CD14-positive monocyte (primary cell): ENCODE measurements at regions not wholly inside any gene's neighbourhood (a gene's known extent, or its start where the extent isn't known, plus 50 kb on each side); places are given as distances from the start of the nearest gene placed in this dataset.

Source experiments
- DNase-seq, 3 donors: peaks; one replicate each; pipeline ENCODE4 v3.0.0-alpha.2; 2011 to 2022
- H2AFZ ChIP-seq: 2 replicates; pipeline ENCODE4 v1.6.0; 2012; ENCODE audit warnings: mild to moderate bottlenecking, low read depth, low read length, inconsistent platforms; ENCODE audit not compliant: insufficient read depth, poor library complexity, severe bottlenecking
- H3K27ac ChIP-seq, 2 donors: 1 replicate in 1 of 2; 2 replicates in 1 of 2; pipeline ENCODE4 v1.5.1; 2012 to 2013; ENCODE audit warnings: low read length in 2 of 2, control low read depth in 1 of 2, inconsistent platforms in 1 of 2, low read depth in 1 of 2, mild to moderate bottlenecking in 1 of 2
- H3K27me3 ChIP-seq, 2 donors: one replicate each; pipeline versions ENCODE4 v1.6.0 to v1.6.1; 2011 to 2013; ENCODE audit warnings: low read length in 2 of 2; ENCODE audit not compliant: control insufficient read depth in 2 of 2, insufficient read depth in 2 of 2
- H3K36me3 ChIP-seq, 2 donors: replicated peaks in 1 of 2; 1 replicate in 1 of 2; 2 replicates in 1 of 2; pipeline versions ENCODE4 v1.5.1 to v1.6.1; 2012 to 2013; ENCODE audit warnings: low read length in 2 of 2, control low read depth in 1 of 2, inconsistent platforms in 1 of 2, mild to moderate bottlenecking in 1 of 2; ENCODE audit not compliant: insufficient read depth in 2 of 2, control insufficient read depth in 1 of 2
- H3K4me1 ChIP-seq, 2 donors: 1 replicate in 1 of 2; 2 replicates in 1 of 2; pipeline versions ENCODE4 v1.5.1 to v1.6.1; 2012 to 2013; ENCODE audit warnings: low read length in 2 of 2, control low read depth in 1 of 2, inconsistent platforms in 1 of 2, mild to moderate bottlenecking in 1 of 2, moderate library complexity in 1 of 2; ENCODE audit not compliant: insufficient read depth in 2 of 2, control insufficient read depth in 1 of 2
- H3K4me2 ChIP-seq: replicated peaks from 2 replicates; pipeline ENCODE3; 2012; ENCODE audit warnings: low read length, moderate library complexity, mild to moderate bottlenecking; ENCODE audit not compliant: poor library complexity, severe bottlenecking; ENCODE audit errors: extremely low read depth
- H3K4me3 ChIP-seq, 3 experiments: fragments of 200-600 bp in 1 of 3; sonication (generic) in 1 of 3; replicated peaks in 1 of 3; 1 replicate in 2 of 3; 2 replicates in 1 of 3; pipeline ENCODE4 v1.5.1; 2011 to 2013; ENCODE audit warnings: low read length in 3 of 3, mild to moderate bottlenecking in 3 of 3, control low read depth in 2 of 3, low read depth in 2 of 3, inconsistent platforms in 1 of 3, moderate library complexity in 1 of 3
- H3K79me2 ChIP-seq: 2 replicates; pipeline ENCODE4 v1.6.0; 2012; ENCODE audit warnings: mild to moderate bottlenecking, control low read depth, inconsistent platforms, low read length, moderate library complexity; ENCODE audit not compliant: insufficient read depth
- H3K9ac ChIP-seq: 2 replicates; pipeline ENCODE4 v1.6.0; 2017; ENCODE audit warnings: low read length, mild to moderate bottlenecking; ENCODE audit not compliant: insufficient read depth, poor library complexity, severe bottlenecking
- H3K9me3 ChIP-seq, 2 donors: replicated peaks in 1 of 2; 1 replicate in 1 of 2; 2 replicates in 1 of 2; pipeline versions ENCODE4 v1.5.1 to v1.6.1; 2012 to 2013; ENCODE audit warnings: low read length in 2 of 2, control low read depth in 1 of 2; ENCODE audit not compliant: control insufficient read depth in 1 of 2, insufficient read depth in 1 of 2
- H4K20me1 ChIP-seq: 2 replicates; pipeline ENCODE4 v1.6.0; 2012; ENCODE audit warnings: mild to moderate bottlenecking, low read length, control low read depth, moderate library complexity; ENCODE audit not compliant: insufficient read depth
- H3K27ac Mint-ChIP-seq, 7 donors: one replicate each; pipeline ENCODE4 v1.8.0; 2020; ENCODE audit warnings: mild to moderate bottlenecking in 7 of 7, mixed read lengths in 7 of 7, moderate library complexity in 6 of 7, inconsistent platforms in 2 of 7
- H3K27me3 Mint-ChIP-seq, 3 donors: one replicate each; pipeline ENCODE4 v1.8.0; 2021 to 2022; ENCODE audit warnings: low read depth in 3 of 3, mild to moderate bottlenecking in 3 of 3, mixed read lengths in 3 of 3, moderate library complexity in 3 of 3, inconsistent platforms in 1 of 3
- H3K36me3 Mint-ChIP-seq, 2 donors: one replicate each; pipeline ENCODE4 v1.8.0; 2020; ENCODE audit warnings: mixed read lengths in 2 of 2, inconsistent platforms in 1 of 2, mild to moderate bottlenecking in 1 of 2
- H3K4me1 Mint-ChIP-seq: one replicate; pipeline ENCODE4 v1.8.0; 2020; ENCODE audit warnings: mild to moderate bottlenecking, mixed read lengths
- H3K4me3 Mint-ChIP-seq, 2 donors: one replicate each; pipeline ENCODE4 v1.8.0; 2020; ENCODE audit warnings: mild to moderate bottlenecking in 2 of 2, mixed read lengths in 2 of 2, moderate library complexity in 1 of 2
- H3K9me3 Mint-ChIP-seq, 7 donors: one replicate each; pipeline ENCODE4 v1.8.0; 2020 to 2022; ENCODE audit warnings: mixed read lengths in 7 of 7, mild to moderate bottlenecking in 6 of 7, moderate library complexity in 6 of 7, inconsistent platforms in 2 of 7
- WGBS: methylation state at CpG from one replicate; pipeline ENCODE4 v1.1.5; 2013; ENCODE audit warnings: missing lambda C conversion rate; ENCODE audit not compliant: insufficient coverage; 5-methylcytosine and 5-hydroxymethylcytosine counted together
- intact Hi-C, 2 donors: fragments of 100-400 bp; cut with micrococcal nuclease; formaldehyde crosslinking; loops; one replicate each; pipeline versions ENCODE4 v1.15.0 to v1.15.1; 2023
- TF ChIP-seq, protein P1 (sequence below): fragments of 200-600 bp; IDR thresholded peaks from one replicate; pipeline ENCODE4 v1.8.0; 2022; ENCODE audit warnings: antibody characterized with exemption, mild to moderate bottlenecking

DNA sequence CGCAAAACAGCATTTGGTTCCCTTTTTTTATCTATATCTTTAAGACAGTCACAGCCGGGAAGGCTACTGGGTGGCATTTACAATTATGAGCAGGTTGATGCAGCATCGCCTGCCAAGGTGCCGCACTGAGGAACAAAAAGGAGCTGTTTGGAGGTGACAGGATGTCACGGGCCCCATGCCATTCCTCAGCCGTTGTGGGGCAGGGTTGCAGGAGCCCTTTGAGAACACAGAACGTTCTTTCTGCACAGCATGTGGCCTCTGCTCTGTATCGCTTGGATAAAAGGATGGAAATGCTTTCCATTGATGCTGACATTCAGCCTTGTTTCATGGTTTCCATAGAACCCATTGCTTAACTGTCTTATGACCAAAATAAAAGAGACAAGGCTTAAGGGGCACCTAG lies 141.9 kb upstream of the CDH5 start:
- no peaks in the 10 kb centered on the region for H3K36me3 ChIP-seq
- H3K9me3 ChIP-seq: no peaks in the 10 kb centered on the region
- H3K36me3 Mint-ChIP-seq: no peaks in the 10 kb centered on the region
- H3K27me3 ChIP-seq: no peaks in the 10 kb centered on the region
- H3K27ac ChIP-seq: no peak overlapping the region
- TF ChIP-seq, protein P1, sequence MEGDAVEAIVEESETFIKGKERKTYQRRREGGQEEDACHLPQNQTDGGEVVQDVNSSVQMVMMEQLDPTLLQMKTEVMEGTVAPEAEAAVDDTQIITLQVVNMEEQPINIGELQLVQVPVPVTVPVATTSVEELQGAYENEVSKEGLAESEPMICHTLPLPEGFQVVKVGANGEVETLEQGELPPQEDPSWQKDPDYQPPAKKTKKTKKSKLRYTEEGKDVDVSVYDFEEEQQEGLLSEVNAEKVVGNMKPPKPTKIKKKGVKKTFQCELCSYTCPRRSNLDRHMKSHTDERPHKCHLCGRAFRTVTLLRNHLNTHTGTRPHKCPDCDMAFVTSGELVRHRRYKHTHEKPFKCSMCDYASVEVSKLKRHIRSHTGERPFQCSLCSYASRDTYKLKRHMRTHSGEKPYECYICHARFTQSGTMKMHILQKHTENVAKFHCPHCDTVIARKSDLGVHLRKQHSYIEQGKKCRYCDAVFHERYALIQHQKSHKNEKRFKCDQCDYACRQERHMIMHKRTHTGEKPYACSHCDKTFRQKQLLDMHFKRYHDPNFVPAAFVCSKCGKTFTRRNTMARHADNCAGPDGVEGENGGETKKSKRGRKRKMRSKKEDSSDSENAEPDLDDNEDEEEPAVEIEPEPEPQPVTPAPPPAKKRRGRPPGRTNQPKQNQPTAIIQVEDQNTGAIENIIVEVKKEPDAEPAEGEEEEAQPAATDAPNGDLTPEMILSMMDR: no peak
- no peak overlapping the region for H3K4me3 Mint-ChIP-seq
- H3K4me2 ChIP-seq: no peak overlapping the region
- no peak overlapping the region for H3K9ac ChIP-seq
- WGBS: 7% methylated on average over 5 of the region's 8 CpGs
- H4K20me1 ChIP-seq: no peaks in the 10 kb centered on the region
- intact Hi-C loops: loop anchor here in 1 of 2 donors (10.0 kb wide), 1 partner anchor 60 kb away; no protein-coding TSS in a partner anchor
- no peak overlapping the region for H3K4me3 ChIP-seq
- no peak for DNase-seq
- peak overlapping the region in 1 of 7 donors; percentile 61 for H3K27ac Mint-ChIP-seq
- H3K4me1 ChIP-seq: peaks cover 38 to 43% of the 10 kb centered on the region in 2 donors
- H3K4me1 Mint-ChIP-seq: peaks cover 48% of the 10 kb centered on the region
- H3K79me2 ChIP-seq: no peaks in the 10 kb centered on the region
- H3K9me3 Mint-ChIP-seq: no peaks in the 10 kb centered on the region
- peaks cover 0 to 12% (median 9%) of the 10 kb centered on the region in 3 donors for H3K27me3 Mint-ChIP-seq
- H2AFZ ChIP-seq: no peak overlapping the region

DNA sequence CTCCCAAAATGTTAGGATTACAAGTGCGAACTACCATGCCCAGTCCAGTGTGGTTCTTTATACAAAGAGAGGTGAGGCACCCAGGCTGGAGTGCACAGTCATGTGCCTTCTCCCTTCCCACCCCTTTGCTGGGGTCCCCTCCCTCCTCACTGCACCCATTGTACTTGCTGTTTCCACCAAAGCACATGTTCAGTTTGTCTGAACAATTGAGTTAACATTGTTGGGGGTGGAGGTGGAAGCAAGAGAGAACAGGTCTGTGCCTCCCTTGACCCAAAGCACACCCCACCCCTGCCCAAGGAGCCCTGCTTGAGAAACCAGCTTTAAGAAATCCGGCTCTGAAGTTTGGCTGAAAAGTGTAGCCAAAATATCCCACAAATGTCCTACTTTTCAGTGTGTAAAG lies 142.3 kb upstream of the CDH5 start:
- no peak overlapping the region for H3K4me3 Mint-ChIP-seq
- no peak for DNase-seq
- Histone ChIP-seq H3K4me2 (no peak overlapping the region), H3K36me3 (no peaks in the 10 kb centered on the region), H3K27me3 (no peaks in the 10 kb centered on the region), H3K4me3 (no peak overlapping the region), H2AFZ (no peak overlapping the region), H3K4me1 (peaks cover 33 to 39% of the 10 kb centered on the region in 2 donors), H3K79me2 (no peaks in the 10 kb centered on the region), H3K27ac (no peak overlapping the region), H3K9me3 (no peaks in the 10 kb centered on the region), H3K9ac (no peak overlapping the region), H4K20me1 (no peaks in the 10 kb centered on the region)
- H3K4me1 Mint-ChIP-seq: peaks cover 43% of the 10 kb centered on the region
- intact Hi-C loops: loop anchor here in 1 of 2 donors (10.0 kb wide), 1 partner anchor 59 kb away; no protein-coding TSS in a partner anchor
- no peak overlapping the region for H3K27ac Mint-ChIP-seq
- H3K36me3 Mint-ChIP-seq: no peaks in the 10 kb centered on the region
- no peaks in the 10 kb centered on the region for H3K9me3 Mint-ChIP-seq
- H3K27me3 Mint-ChIP-seq: peaks cover 0 to 12% (median 9%) of the 10 kb centered on the region in 3 donors
- TF ChIP-seq, protein P1: no peak
- WGBS: 100% methylated on average over 1 of the region's 2 CpGs
